ENCODE measurements at regions not wholly inside any gene's neighbourhood (a gene's known extent, or its start where the extent isn't known, plus 50 kb on each side); places are given as distances from the start of the nearest gene placed in this dataset.

DNA sequence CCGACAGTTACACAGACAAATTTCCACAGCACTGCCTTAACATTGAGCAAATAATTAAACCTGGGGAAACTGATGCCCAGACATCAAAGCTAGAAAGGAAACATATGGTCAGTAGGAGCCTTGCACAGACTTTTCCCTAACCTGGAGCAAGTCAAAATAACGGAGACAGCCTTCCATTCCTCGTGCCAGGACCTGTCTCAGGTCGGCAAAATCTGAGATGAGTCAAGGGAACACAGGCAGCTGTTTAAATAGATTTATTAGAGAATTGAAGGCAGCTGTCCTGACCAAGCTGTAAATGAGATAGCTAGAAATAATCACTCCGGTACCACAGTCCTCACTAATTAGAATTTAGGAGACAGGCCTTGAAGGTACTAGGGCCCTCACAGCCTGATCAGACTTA, 81.2 kb downstream of the RAMP3 start:
- no peak for ATAC-seq
- H3K9ac ChIP-seq (ENCODE audit: low read length) = no peak overlapping the region
- ChIA-PET CTCF (no interaction called here), POLR2A (no interaction called here), RAD21 (ENCODE audit: low non-redundant PET in 1 of 2, low total read pairs in 2 of 2, uncharacterized antibody in 2 of 2, unreplicated experiment in 2 of 2) (no interaction called here)
- H3K27me3 ChIP-seq (ENCODE audit: insufficient read depth, low read length) = peaks cover 14% of the 10 kb centered on the region
- H3K9me3 ChIP-seq (ENCODE audit: control insufficient read depth in 1 of 2, insufficient read depth in 1 of 2, low read depth in 1 of 2, low read length in 2 of 2) = no peaks in the 10 kb centered on the region
- intact Hi-C loops (cut with micrococcal nuclease) = no loop called here
- no peak overlapping the region for H2AFZ ChIP-seq (ENCODE audit: low read depth, low read length, poor library complexity, severe bottlenecking)
- H3K9me2 ChIP-seq (ENCODE audit: insufficient read depth) = no peaks in the 10 kb centered on the region
- no peaks in the 10 kb centered on the region for H3K36me3 ChIP-seq (ENCODE audit: control insufficient read depth in 1 of 2, insufficient read depth in 2 of 2, low read length in 2 of 2)
- H3K27ac ChIP-seq (ENCODE audit: low read depth, low read length) = no peak overlapping the region
- no peaks in the 10 kb centered on the region for H4K20me1 ChIP-seq (ENCODE audit: insufficient read depth)
- H3K4me1 ChIP-seq (ENCODE audit: control insufficient read depth in 1 of 2, insufficient read depth in 2 of 2, low read length in 2 of 2) = peaks cover 2 to 13% of the 10 kb centered on the region in 2 experiments; a peak in 2 of 4 replicates
- H3K79me2 ChIP-seq (ENCODE audit: insufficient read depth, low read length) = no peaks in the 10 kb centered on the region
- TF ChIP-seq CBX3 (IDR thresholded peaks at IDR 0.05; ENCODE audit: low read depth) = no peak
- TF ChIP-seq TCF7L2 (IDR thresholded peaks at IDR 0.05; ENCODE audit: borderline replicate concordance, extremely low read depth, insufficient read depth, insufficient read length) = no peak
- TF ChIP-seq JUND (IDR thresholded peaks at IDR 0.05) = no peak
- no peak for TF ChIP-seq CEBPB (IDR thresholded peaks at IDR 0.05; ENCODE audit: low read depth)
- TF ChIP-seq SIN3A (IDR thresholded peaks at IDR 0.05; ENCODE audit: low read depth) = no peak
- TF ChIP-seq, protein P1, sequence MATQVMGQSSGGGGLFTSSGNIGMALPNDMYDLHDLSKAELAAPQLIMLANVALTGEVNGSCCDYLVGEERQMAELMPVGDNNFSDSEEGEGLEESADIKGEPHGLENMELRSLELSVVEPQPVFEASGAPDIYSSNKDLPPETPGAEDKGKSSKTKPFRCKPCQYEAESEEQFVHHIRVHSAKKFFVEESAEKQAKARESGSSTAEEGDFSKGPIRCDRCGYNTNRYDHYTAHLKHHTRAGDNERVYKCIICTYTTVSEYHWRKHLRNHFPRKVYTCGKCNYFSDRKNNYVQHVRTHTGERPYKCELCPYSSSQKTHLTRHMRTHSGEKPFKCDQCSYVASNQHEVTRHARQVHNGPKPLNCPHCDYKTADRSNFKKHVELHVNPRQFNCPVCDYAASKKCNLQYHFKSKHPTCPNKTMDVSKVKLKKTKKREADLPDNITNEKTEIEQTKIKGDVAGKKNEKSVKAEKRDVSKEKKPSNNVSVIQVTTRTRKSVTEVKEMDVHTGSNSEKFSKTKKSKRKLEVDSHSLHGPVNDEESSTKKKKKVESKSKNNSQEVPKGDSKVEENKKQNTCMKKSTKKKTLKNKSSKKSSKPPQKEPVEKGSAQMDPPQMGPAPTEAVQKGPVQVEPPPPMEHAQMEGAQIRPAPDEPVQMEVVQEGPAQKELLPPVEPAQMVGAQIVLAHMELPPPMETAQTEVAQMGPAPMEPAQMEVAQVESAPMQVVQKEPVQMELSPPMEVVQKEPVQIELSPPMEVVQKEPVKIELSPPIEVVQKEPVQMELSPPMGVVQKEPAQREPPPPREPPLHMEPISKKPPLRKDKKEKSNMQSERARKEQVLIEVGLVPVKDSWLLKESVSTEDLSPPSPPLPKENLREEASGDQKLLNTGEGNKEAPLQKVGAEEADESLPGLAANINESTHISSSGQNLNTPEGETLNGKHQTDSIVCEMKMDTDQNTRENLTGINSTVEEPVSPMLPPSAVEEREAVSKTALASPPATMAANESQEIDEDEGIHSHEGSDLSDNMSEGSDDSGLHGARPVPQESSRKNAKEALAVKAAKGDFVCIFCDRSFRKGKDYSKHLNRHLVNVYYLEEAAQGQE (IDR thresholded peaks at IDR 0.05; ENCODE audit: low read depth) = no peak
- no peak for DNase-seq (ENCODE audit: low read depth, low spot score)
- BruUV-seq (replicated peaks) = no TSS peak
- no peak overlapping the region for H3K4me3 ChIP-seq (replicated peaks in 1 of 2; ENCODE audit: low read depth in 1 of 2, low read length in 2 of 2)
- H3K4me2 ChIP-seq (ENCODE audit: low read length) = no peak overlapping the region

DNA sequence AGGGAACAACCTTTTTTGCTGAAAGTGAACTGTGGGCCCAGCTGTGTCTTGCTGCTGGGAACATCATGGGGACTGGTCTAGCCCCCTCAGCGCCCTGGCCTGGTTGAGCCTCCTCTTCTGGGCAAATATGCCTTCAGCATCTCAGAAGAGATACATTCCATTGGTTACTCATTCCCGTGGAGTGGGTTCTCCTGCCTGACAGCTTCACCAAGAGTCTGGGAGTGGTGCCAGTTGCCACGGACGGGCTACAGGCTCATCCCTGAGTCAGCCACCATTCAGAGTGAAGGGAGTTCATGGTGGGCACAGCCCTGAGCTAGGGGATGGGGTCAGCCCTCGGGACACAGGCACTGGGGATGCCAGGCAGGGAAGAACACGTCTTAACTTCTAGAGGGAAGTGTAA, 81.9 kb downstream of the RAMP3 start:
- POLR2A ChIA-PET = no interaction called here
- Histone ChIP-seq H3K79me2 (ENCODE audit: insufficient read depth, low read length) (no peaks in the 10 kb centered on the region), H3K4me3 (replicated peaks in 1 of 2; ENCODE audit: low read depth in 1 of 2, low read length in 2 of 2) (no peak overlapping the region), H2AFZ (ENCODE audit: low read depth, low read length, poor library complexity, severe bottlenecking) (no peak overlapping the region), H3K27me3 (ENCODE audit: insufficient read depth, low read length) (peaks cover 11% of the 10 kb centered on the region), H3K9me2 (ENCODE audit: insufficient read depth) (no peaks in the 10 kb centered on the region), H3K9me3 (ENCODE audit: control insufficient read depth in 1 of 2, insufficient read depth in 1 of 2, low read depth in 1 of 2, low read length in 2 of 2) (no peaks in the 10 kb centered on the region), H4K20me1 (ENCODE audit: insufficient read depth) (no peaks in the 10 kb centered on the region), H3K4me1 (ENCODE audit: control insufficient read depth in 1 of 2, insufficient read depth in 2 of 2, low read length in 2 of 2) (peaks cover 2 to 13% of the 10 kb centered on the region in 2 experiments; a peak in 2 of 4 replicates), H3K4me2 (ENCODE audit: low read length) (no peak overlapping the region), H3K27ac (ENCODE audit: low read depth, low read length) (no peak overlapping the region), H3K9ac (ENCODE audit: low read length) (no peak overlapping the region), H3K36me3 (ENCODE audit: control insufficient read depth in 1 of 2, insufficient read depth in 2 of 2, low read length in 2 of 2) (no peaks in the 10 kb centered on the region)
- intact Hi-C loops (cut with micrococcal nuclease) = no loop called here
- RAD21 ChIA-PET (ENCODE audit: low non-redundant PET in 1 of 2, low total read pairs in 2 of 2, uncharacterized antibody in 2 of 2, unreplicated experiment in 2 of 2) = no interaction called here
- CTCF ChIA-PET = no interaction called here
- DNase-seq (ENCODE audit: low read depth, low spot score) (no peak), ATAC-seq (no peak)
- BruUV-seq (replicated peaks) = no TSS peak
- TF ChIP-seq CBX3 (IDR thresholded peaks at IDR 0.05; ENCODE audit: low read depth) (no peak), EZH2 (IDR thresholded peaks at IDR 0.05) (no peak), ZNF274 (IDR thresholded peaks at IDR 0.05; ENCODE audit: low read depth, low read length) (no peak), JUND (IDR thresholded peaks at IDR 0.05) (no peak), ZFX (IDR thresholded peaks at IDR 0.05) (no peak), POLR2A (IDR thresholded peaks at IDR 0.05; ENCODE audit: borderline replicate concordance, extremely low read depth, insufficient read depth, insufficient read length) (no peak)
- TF ChIP-seq, protein P1 (IDR thresholded peaks at IDR 0.05; ENCODE audit: low read depth) = no peak
- TF ChIP-seq, protein P2, sequence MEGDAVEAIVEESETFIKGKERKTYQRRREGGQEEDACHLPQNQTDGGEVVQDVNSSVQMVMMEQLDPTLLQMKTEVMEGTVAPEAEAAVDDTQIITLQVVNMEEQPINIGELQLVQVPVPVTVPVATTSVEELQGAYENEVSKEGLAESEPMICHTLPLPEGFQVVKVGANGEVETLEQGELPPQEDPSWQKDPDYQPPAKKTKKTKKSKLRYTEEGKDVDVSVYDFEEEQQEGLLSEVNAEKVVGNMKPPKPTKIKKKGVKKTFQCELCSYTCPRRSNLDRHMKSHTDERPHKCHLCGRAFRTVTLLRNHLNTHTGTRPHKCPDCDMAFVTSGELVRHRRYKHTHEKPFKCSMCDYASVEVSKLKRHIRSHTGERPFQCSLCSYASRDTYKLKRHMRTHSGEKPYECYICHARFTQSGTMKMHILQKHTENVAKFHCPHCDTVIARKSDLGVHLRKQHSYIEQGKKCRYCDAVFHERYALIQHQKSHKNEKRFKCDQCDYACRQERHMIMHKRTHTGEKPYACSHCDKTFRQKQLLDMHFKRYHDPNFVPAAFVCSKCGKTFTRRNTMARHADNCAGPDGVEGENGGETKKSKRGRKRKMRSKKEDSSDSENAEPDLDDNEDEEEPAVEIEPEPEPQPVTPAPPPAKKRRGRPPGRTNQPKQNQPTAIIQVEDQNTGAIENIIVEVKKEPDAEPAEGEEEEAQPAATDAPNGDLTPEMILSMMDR (IDR thresholded peaks at IDR 0.05 in 2 of 3, conservative IDR thresholded peaks at IDR 0.05 in 1 of 3; ENCODE audit: borderline replicate concordance in 1 of 3, insufficient read depth in 1 of 3, low read depth in 2 of 3, low read length in 2 of 3) = no peak

All from HCT116 (cell line).